ENCODE measurements at regions not wholly inside any gene's neighbourhood (a gene's known extent, or its start where the extent isn't known, plus 50 kb on each side); places are given as distances from the start of the nearest gene placed in this dataset.

GRCh38 chr20:24834310-24834709 lies 114.8 kb upstream of the CST7 start:
- DNase-seq (no peak), ATAC-seq (ENCODE audit: low read depth) (no peak)
- intact Hi-C loops (cut with micrococcal nuclease): no loop called here
- Mint-ChIP-seq H3K4me1 (no peaks in the 10 kb centered on the region), H3K27ac (no peak overlapping the region), H3K9me3 (no peaks in the 10 kb centered on the region), H3K27me3 (peaks cover 14% of the 10 kb centered on the region), H3K36me3 (ENCODE audit: low read depth) (no peaks in the 10 kb centered on the region), H3K4me3 (no peak overlapping the region)
- POLR2A ChIA-PET: no interaction called here
- TF ChIP-seq, protein P1, sequence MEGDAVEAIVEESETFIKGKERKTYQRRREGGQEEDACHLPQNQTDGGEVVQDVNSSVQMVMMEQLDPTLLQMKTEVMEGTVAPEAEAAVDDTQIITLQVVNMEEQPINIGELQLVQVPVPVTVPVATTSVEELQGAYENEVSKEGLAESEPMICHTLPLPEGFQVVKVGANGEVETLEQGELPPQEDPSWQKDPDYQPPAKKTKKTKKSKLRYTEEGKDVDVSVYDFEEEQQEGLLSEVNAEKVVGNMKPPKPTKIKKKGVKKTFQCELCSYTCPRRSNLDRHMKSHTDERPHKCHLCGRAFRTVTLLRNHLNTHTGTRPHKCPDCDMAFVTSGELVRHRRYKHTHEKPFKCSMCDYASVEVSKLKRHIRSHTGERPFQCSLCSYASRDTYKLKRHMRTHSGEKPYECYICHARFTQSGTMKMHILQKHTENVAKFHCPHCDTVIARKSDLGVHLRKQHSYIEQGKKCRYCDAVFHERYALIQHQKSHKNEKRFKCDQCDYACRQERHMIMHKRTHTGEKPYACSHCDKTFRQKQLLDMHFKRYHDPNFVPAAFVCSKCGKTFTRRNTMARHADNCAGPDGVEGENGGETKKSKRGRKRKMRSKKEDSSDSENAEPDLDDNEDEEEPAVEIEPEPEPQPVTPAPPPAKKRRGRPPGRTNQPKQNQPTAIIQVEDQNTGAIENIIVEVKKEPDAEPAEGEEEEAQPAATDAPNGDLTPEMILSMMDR (IDR thresholded peaks at IDR 0.05): no peak
- CTCF ChIA-PET: no interaction called here

- Mint-ChIP-seq H3K9me3 (no peaks in the 10 kb centered on the region), H3K4me1 (no peaks in the 10 kb centered on the region), H3K36me3 (ENCODE audit: low read depth) (no peaks in the 10 kb centered on the region), H3K27me3 (peaks cover 17% of the 10 kb centered on the region), H3K27ac (no peak overlapping the region), H3K4me3 (no peak overlapping the region)
- ChIA-PET CTCF (no interaction called here), POLR2A (no interaction called here)
- intact Hi-C loops (cut with micrococcal nuclease): no loop called here
- ATAC-seq (ENCODE audit: low read depth): no peak
- TF ChIP-seq, protein P1 (IDR thresholded peaks at IDR 0.05): no peak
- no peak for DNase-seq
These were observed 113.9 kb upstream of the CST7 start for GRCh38 chr20:24835195-24835594.

DNA sequence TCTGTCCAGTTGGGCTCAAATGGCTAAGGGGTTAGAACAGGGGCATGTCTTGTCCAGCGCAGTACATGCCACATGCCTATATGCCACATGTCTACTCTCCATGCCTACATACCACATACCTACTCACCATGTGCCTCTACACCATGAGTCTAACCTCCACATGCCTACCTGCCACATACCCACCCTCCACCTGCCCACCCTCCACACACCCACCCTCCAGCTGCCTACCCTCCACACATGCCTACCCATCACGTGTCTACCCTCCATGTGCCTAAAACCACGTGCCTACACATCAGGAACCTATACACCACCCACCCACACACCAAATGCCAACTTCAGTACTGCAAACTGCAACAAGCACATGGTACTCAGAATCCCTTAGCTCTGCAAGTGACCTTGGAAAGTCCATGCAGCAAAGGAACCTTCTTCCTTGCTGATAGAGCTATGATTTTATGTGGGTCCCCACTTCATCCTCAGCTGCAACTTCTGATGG lies 113.0 kb upstream of the CST7 start:
- H3K4me1 Mint-ChIP-seq: no peaks in the 10 kb centered on the region
- no peaks in the 10 kb centered on the region for H3K9me3 Mint-ChIP-seq
- TF ChIP-seq, protein P1 (IDR thresholded peaks at IDR 0.05): no peak
- intact Hi-C loops (cut with micrococcal nuclease): no loop called here
- H3K36me3 Mint-ChIP-seq (ENCODE audit: low read depth): no peaks in the 10 kb centered on the region
- ATAC-seq (ENCODE audit: low read depth) (no peak), DNase-seq (no peak)
- CTCF ChIA-PET: no interaction called here
- no peak overlapping the region for H3K27ac Mint-ChIP-seq
- no peak overlapping the region for H3K4me3 Mint-ChIP-seq
- H3K27me3 Mint-ChIP-seq: peaks cover 23% of the 10 kb centered on the region
- POLR2A ChIA-PET: no interaction called here

GRCh38 chr20:24836661-24837299 lies 112.3 kb upstream of the CST7 start:
- Mint-ChIP-seq H3K4me3 (no peak overlapping the region), H3K9me3 (no peaks in the 10 kb centered on the region), H3K27me3 (peaks cover 23% of the 10 kb centered on the region), H3K27ac (no peak overlapping the region), H3K4me1 (no peaks in the 10 kb centered on the region), H3K36me3 (ENCODE audit: low read depth) (no peaks in the 10 kb centered on the region)
- DNase-seq (no peak), ATAC-seq (ENCODE audit: low read depth) (no peak)
- POLR2A ChIA-PET: no interaction called here
- intact Hi-C loops (cut with micrococcal nuclease): no loop called here
- CTCF ChIA-PET: no interaction called here
- TF ChIP-seq, protein P1 (IDR thresholded peaks at IDR 0.05): no peak

- CTCF ChIA-PET: no interaction called here
- no peak for DNase-seq
- no peak for ATAC-seq (ENCODE audit: low read depth)
- intact Hi-C loops (cut with micrococcal nuclease): no loop called here
- POLR2A ChIA-PET: no interaction called here
- Mint-ChIP-seq H3K27ac (no peak overlapping the region), H3K4me3 (no peak overlapping the region), H3K9me3 (no peaks in the 10 kb centered on the region), H3K36me3 (ENCODE audit: low read depth) (no peaks in the 10 kb centered on the region), H3K27me3 (peaks cover 23% of the 10 kb centered on the region), H3K4me1 (peaks cover 10% of the 10 kb centered on the region)
- TF ChIP-seq, protein P1 (IDR thresholded peaks at IDR 0.05): no peak
These were observed 111.2 kb upstream of the CST7 start for GRCh38 chr20:24837781-24838450.
